Islet precursor cell (in vitro differentiated cells): ENCODE measurements at regions not wholly inside any gene's neighbourhood (a gene's known extent, or its start where the extent isn't known, plus 50 kb on each side); places are given as distances from the start of the nearest gene placed in this dataset.
A peak's percentile ranks its signal among the peaks of the same experiment; 100 is the strongest.
"Not testable (repeated sequence)": the region's sequence is repeated elsewhere in the genome, so short reads cannot be mapped to it uniquely, and the experiment has no call there.

ENCODE experiments used
- DNase-seq: peaks from one replicate; pipeline ENCODE4 v3.0.0-alpha.2; 2018

DNA sequence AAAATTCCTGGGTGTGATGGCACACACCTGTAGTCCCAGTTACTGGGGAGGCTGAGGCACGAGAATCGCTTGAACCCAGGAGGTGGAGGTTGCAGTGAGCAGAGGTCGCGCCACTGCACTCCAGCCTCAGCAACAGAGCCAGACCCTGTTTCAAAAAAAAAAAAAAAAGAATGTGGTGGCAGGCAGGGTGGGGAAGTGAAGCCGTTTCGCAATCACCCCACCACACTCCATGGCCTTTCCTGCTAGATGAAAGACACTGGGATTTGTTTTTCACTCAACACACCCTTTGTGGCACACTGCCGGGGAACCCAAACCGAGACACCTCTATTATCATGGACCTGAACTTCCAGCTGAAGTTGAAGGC lies 172.4 kb upstream of the IQSEC1 start:
- DNase-seq = no peak

DNA sequence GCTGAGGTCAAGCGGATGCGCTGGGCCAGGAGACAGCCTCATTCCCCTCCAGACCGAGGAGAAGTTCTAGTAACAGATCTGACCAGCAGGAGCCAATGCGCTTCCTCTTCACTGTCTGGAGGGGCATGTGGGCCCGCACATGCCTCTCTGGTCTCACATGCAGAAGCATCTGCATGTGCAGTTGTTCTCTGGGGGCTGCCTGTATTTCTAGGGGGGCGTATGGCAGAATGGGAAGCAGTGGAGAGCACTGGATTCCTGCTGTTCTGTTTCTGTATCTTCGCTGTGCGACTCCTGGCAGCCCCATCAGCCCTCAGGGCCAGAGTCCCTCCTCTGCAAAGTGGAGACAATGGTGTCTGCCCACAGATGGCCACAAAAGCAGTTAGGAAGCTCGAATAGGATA lies 170.4 kb upstream of the IQSEC1 start:
- no peak for DNase-seq

GRCh38 chr3:13242364-13242737 lies 169.1 kb upstream of the IQSEC1 start:
- no peak for DNase-seq

GRCh38 chr3:13241621-13242363 lies 168.6 kb upstream of the IQSEC1 start:
- DNase-seq = no peak

- no peak for DNase-seq
Observed at GRCh38 chr3:13240928-13241618, 167.8 kb upstream of the IQSEC1 start.

GRCh38 chr3:13239467-13239760 lies 166.2 kb upstream of the IQSEC1 start:
- DNase-seq = no peak

- DNase-seq = no peak
Observed at GRCh38 chr3:13238687-13239466, 165.6 kb upstream of the IQSEC1 start.

- DNase-seq = no peak
Observed at GRCh38 chr3:13237776-13238490, 164.7 kb upstream of the IQSEC1 start.

DNA sequence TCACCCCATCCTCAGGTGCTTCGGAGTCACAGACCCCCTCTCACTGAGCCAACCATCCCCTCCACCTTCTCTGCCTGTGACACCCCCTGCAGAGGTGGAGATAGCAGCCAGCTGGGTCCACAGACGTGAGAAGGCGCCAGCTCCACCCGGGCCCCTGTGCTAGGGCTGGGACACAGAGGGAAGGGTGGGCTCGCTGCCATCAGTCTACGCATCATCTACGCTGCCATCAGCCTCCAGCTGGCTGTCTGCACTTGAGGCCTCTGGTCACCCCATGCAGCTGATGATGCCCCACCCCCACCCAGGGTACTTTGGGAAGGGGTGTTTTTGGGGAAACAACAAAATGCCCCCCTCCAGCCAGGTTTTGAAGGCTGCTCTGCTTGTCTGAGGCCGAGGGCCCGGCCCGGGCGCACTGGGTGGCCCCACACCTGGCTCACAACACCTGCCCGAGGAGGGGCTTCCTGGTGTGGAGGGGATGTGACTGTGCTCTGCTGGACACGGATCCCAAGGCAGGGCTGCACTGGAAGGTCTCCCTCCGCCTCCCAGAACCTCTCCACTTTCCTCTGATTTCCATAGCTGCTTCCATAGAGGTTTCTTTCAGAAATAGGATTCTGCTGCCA lies 163.4 kb upstream of the IQSEC1 start:
- DNase-seq = no peak

- DNase-seq = no peak
Observed at GRCh38 chr3:13235897-13236296, 162.7 kb upstream of the IQSEC1 start.

DNA sequence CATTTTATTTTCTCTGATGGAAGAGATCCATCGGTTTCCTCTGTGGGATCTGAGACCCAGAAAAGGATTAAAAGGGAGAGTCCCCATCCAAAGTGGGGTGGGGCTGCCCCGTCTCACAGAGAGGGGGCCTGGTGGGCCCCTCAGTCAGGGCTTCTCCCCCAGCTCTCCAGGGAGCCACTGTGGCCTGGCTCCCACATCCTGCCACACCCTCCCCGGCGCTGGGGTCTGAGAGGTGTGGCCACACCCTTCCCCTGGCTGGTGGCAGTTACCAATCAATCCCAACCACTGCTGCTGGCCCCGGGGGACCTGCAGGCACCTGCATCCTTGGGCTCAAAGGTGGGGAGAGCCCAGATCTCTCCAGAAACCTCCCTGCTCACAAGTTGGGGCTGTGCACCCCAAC lies 161.8 kb upstream of the IQSEC1 start:
- no peak for DNase-seq

DNA sequence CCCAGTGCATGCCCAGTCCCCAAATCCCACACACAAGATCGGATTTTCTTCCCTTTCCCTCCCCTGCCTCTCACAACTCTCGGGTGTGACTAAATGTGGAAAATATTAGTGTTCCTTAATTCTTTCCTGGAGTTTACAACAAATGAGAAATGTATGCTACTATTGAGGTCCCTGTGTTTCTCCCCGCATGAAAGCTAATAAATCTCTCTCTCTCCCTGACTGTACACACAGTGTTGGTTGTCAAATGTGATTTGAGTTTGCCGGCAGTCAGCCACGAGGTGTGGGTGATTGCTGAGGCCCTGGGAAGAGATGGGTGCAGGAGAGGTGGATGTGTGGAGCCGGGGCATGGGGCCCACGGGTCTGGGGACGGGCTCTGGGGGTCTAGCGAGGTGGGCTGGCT lies 161.4 kb upstream of the IQSEC1 start:
- no peak for DNase-seq

DNA sequence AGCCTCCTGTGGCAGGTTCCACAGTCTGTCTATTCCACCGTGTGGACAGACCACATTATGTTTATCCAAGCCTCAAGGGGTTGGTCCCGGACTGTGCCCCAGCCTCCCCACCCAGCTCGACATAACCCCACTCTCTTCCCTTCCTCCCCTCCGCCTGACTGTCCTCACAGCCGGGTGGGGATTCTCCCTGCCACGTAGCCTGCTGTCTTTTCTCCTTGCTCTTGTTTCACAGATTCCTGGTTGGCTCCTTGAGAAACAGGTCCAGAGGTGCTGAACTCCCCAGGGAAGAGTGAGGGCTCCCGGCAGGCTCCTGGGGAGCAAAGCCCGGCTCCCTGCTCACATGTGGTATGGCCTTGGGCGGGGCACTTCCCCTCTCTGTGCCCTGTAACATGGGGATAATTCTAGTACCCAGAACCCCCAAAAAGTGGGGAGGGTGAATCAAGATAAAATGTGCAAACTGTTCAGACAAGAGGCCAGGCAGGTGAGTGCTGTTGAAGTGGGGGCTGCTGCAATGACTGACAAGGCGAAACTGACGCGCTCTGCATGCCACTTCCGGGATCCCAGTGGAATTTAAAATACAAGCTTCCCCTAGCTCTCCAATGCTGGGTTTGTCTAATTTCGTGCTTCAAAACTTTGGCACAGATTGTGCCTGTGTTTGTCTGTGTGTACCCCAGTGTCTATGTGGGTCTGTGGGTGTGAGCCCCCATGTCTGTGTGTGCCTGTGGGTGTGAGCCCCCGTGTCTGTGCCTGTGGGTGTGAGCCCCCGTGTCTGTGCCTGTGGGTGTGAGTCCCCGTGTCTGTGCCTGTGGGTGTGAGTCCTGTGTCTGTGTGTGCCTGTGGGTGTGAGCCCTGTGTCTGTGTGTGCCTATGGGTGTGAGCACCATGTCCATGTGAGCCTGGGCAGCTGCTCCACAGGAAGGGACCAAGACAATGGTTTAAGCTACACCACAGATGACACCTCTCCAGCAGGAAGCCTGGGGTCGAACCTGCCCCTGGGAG lies 160.6 kb upstream of the IQSEC1 start:
- DNase-seq = no peak

DNA sequence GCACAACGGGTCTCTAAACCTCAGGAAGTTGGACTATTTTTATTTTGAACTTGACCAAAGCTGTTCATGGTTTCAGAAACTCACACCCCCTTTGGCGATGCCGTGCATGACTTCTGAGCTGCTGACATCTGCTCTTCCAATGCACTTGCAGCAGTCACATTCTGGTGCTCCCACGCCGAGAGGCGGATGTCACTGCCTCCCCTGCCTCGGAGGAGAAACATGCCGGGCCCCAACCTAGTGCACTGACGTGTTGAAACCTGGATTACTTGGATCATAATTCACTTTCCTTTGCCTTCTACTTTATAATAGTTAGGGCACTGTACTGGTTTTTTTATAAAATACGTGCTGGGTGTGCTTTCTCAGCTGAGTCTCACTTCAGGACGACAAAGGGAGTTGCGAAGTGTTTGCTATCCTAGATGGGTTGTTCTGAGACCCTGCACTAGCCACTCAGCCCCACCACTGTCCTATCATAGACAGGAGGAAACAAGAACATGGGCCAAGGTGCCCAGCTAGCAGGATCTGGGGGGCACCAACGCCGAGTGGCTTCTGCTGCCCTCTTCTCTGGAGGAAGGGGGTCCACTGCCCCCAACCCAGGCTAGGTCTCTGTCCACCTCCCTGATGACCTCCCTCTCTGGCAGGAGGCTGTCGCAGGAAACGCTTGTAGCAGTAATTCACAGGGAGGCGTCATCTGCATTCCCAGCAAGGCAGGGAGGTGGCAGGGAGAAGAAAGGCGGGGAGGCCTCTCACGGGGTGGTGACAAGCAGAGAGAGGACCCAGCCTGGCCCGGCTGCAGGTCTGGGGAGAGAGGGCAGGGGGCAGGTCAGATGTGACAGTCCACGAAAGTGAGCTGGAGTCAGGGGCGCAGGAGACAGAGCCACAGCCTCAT lies 158.8 kb upstream of the IQSEC1 start:
- DNase-seq = no peak

DNA sequence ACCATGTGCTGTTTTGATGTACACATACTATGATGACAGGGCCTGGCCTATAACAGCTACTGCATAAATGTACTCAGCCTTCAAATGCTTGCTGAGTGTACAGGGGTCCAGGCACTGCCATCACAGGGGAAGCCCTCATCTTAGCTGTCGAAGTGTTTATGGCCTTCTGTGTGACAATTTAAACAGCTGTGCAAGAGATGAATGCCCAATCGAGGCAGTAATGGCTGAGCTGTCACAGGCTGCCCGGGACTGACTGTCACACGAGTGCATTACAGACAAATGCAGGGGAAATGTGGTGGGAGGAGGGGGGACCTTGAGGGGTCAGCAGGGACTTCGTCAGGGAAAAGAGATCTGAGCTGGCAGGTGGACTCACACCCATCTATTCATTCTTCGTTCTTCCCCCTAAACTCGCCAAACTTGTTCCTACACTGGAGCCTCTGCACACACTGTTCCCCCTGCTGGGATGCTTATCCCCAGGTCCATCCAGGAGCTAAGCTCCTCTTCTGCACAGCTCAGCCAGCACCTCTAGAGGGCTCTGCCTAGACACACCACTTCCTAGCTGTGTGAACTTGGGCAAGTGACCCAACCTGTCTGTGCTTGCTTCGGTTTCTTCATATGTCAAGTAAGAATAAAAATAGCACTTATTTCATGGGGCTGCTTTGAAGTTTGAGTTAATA lies 156.2 kb upstream of the IQSEC1 start:
- peak; percentile 88 for DNase-seq

- DNase-seq = no peak
Observed at GRCh38 chr3:13228584-13228983, 155.4 kb upstream of the IQSEC1 start.

- not testable (repeated sequence) for DNase-seq
Observed at GRCh38 chr3:13228169-13228568, 154.9 kb upstream of the IQSEC1 start.

- DNase-seq = no peak
Observed at GRCh38 chr3:13227315-13228165, 154.3 kb upstream of the IQSEC1 start.

DNA sequence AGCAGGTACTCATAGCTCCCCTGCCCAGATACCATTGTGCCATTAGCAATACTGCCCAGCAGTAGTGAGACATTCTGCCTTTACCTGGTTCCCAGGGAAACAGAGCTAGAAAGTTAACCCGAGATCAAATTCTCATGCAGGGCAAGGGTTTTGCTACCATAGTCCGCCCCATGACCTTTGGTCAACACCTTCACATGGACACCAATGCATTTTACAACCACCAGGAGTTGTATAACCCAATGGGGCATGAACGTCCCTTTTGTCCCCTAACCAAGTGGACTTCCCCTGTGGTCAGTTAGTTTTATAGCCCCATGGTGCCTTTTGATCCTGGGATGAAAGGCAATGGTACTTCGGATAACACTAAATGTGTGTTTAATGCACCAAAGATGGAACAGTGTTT lies 151.7 kb upstream of the IQSEC1 start:
- no peak for DNase-seq
